Occipital lobe (tissue), 1 donor: ENCODE measurements at regions not wholly inside any gene's neighbourhood (a gene's known extent, or its start where the extent isn't known, plus 50 kb on each side); places are given as distances from the start of the nearest gene placed in this dataset.

Source experiments
- DNase-seq: peaks from one replicate; lab custom pipeline; 2025; lab: John Stamatoyannopoulos, UW

- no peak for DNase-seq
These were observed 412.1 kb upstream of the RASGEF1B start for GRCh38 chr4:81883530-81884450.

GRCh38 chr4:81883004-81883403, 411.3 kb upstream of the RASGEF1B start:
- DNase-seq: no peak

- DNase-seq: no peak
These were observed 410.3 kb upstream of the RASGEF1B start for GRCh38 chr4:81881855-81882621.

GRCh38 chr4:81876106-81876505, 404.4 kb upstream of the RASGEF1B start:
- DNase-seq: no peak

GRCh38 chr4:81874661-81875515, 403.2 kb upstream of the RASGEF1B start:
- DNase-seq: no peak

- no peak for DNase-seq
These were observed 398.6 kb upstream of the RASGEF1B start for GRCh38 chr4:81870275-81870674.

- DNase-seq: no peak
These were observed 388.4 kb upstream of the RASGEF1B start for GRCh38 chr4:81860111-81860510.

GRCh38 chr4:81854406-81854805, 382.7 kb upstream of the RASGEF1B start:
- DNase-seq: no peak

- DNase-seq: no peak
These were observed 380.5 kb upstream of the RASGEF1B start for GRCh38 chr4:81852031-81852715.

GRCh38 chr4:81850701-81851100, 379.0 kb upstream of the RASGEF1B start:
- no peak for DNase-seq

GRCh38 chr4:81845761-81846160, 374.1 kb upstream of the RASGEF1B start:
- DNase-seq: no peak

GRCh38 chr4:81845273-81845672, 373.6 kb upstream of the RASGEF1B start:
- DNase-seq: no peak

- DNase-seq: peak; percentile 31
These were observed 373.0 kb upstream of the RASGEF1B start for GRCh38 chr4:81844717-81845116.

GRCh38 chr4:81839347-81840042, 367.8 kb upstream of the RASGEF1B start:
- DNase-seq: no peak

- no peak for DNase-seq
These were observed 366.9 kb upstream of the RASGEF1B start for GRCh38 chr4:81838586-81838985.

GRCh38 chr4:81836716-81837115, 365.0 kb upstream of the RASGEF1B start:
- DNase-seq: no peak

- no peak for DNase-seq
These were observed 361.9 kb upstream of the RASGEF1B start for GRCh38 chr4:81833576-81833975.

GRCh38 chr4:81828991-81829390, 357.3 kb upstream of the RASGEF1B start:
- DNase-seq: no peak

- no peak for DNase-seq
These were observed 356.0 kb upstream of the RASGEF1B start for GRCh38 chr4:81827577-81828202.
